ENCODE measurements at regions not wholly inside any gene's neighbourhood (a gene's known extent, or its start where the extent isn't known, plus 50 kb on each side); places are given as distances from the start of the nearest gene placed in this dataset.

GRCh38 chr4:144206711-144207110 lies 66.2 kb upstream of the GYPA start:
- TF ChIP-seq TAF1 (IDR thresholded peaks at IDR 0.05; ENCODE audit: low read depth) (no peak), CEBPB (IDR thresholded peaks at IDR 0.05) (no peak), CREB1 (IDR thresholded peaks at IDR 0.05; ENCODE audit: low read depth) (no peak), REST (IDR thresholded peaks at IDR 0.05; ENCODE audit: low read depth) (no peak), EGR1 (IDR thresholded peaks at IDR 0.05) (no peak), MAX (IDR thresholded peaks at IDR 0.05) (no peak), YY1 (IDR thresholded peaks at IDR 0.05; ENCODE audit: low read depth) (no peak), EP300 (IDR thresholded peaks at IDR 0.05; ENCODE audit: borderline replicate concordance) (no peak), TCF12 (IDR thresholded peaks at IDR 0.05; ENCODE audit: low read depth) (no peak), RAD21 (IDR thresholded peaks at IDR 0.05; ENCODE audit: low read depth) (no peak), FOXM1 (IDR thresholded peaks at IDR 0.05; ENCODE audit: borderline replicate concordance, low read depth) (no peak), TEAD4 (IDR thresholded peaks at IDR 0.05) (no peak)
